Kidney (tissue), 13 donors: ENCODE measurements at regions not wholly inside any gene's neighbourhood (a gene's known extent, or its start where the extent isn't known, plus 50 kb on each side); places are given as distances from the start of the nearest gene placed in this dataset.

Source experiments
- DNase-seq, 5 donors: peaks; one replicate each; pipeline ENCODE4 v3.0.0-alpha.2; 2013 to 2020
- FAIRE-seq: peaks from 2 replicates; lab custom pipeline; 2012; peaks lifted over from hg19 to GRCh38; lab: Jason Lieb, UNC
- H3K27ac ChIP-seq, 2 donors: one replicate each; pipeline ENCODE4 v1.7.0; 2013; ENCODE audit warnings: low read depth in 2 of 2, low read length in 2 of 2, inconsistent platforms in 1 of 2
- H3K27me3 ChIP-seq: one replicate; pipeline ENCODE4 v1.7.1; 2013; ENCODE audit warnings: low read length, inconsistent platforms; ENCODE audit not compliant: control insufficient read depth, insufficient read depth
- H3K36me3 ChIP-seq, 3 donors: one replicate each; pipeline versions ENCODE4 v1.7.0 to v1.7.1; 2013; ENCODE audit warnings: low read length in 3 of 3, control low read depth in 1 of 3, inconsistent platforms in 1 of 3; ENCODE audit not compliant: insufficient read depth in 3 of 3, control insufficient read depth in 2 of 3
- H3K4me1 ChIP-seq, 3 donors: one replicate each; pipeline versions ENCODE4 v1.7.0 to v1.7.1; 2013; ENCODE audit warnings: low read length in 3 of 3, inconsistent platforms in 1 of 3, low read depth in 1 of 3; ENCODE audit not compliant: control insufficient read depth in 2 of 3, insufficient read depth in 2 of 3
- H3K4me3 ChIP-seq, 3 donors: one replicate each; pipeline versions ENCODE4 v1.7.0 to v1.8.1; 2013; ENCODE audit warnings: low read length in 3 of 3, control low read depth in 1 of 3, inconsistent platforms in 1 of 3
- H3K9ac ChIP-seq, 3 donors: one replicate each; pipeline versions ENCODE4 v1.7.0 to v1.7.1; 2013; ENCODE audit warnings: low read length in 3 of 3, control low read depth in 1 of 3, inconsistent platforms in 1 of 3
- H3K9me3 ChIP-seq, 3 donors: one replicate each; pipeline versions ENCODE4 v1.7.0 to v1.7.1; 2013; ENCODE audit warnings: low read length in 3 of 3, control low read depth in 1 of 3, inconsistent platforms in 1 of 3; ENCODE audit not compliant: control insufficient read depth in 2 of 3, insufficient read depth in 1 of 3
- CTCF ChIP-seq: IDR thresholded peaks from 3 replicates; pipeline ENCODE4 v1.5.1; 2012; ENCODE audit warnings: mild to moderate bottlenecking, moderate library complexity, borderline replicate concordance; ENCODE audit not compliant: insufficient read depth; ENCODE audit errors: extremely low read depth
- intact Hi-C: fragments of 100-400 bp; cut with DNase I; formaldehyde crosslinking; loops from one replicate; pipeline ENCODE4 v1.11.1; 2022
- donor health status: control.
- donor health status: control.
- donor health status: control.
- donor health status: control.
- donor health status: control.
- donor health status: DM: yes; HTN: yes; CAD: no.
- donor health status: Normal renal cell carcinoma (clear cell type).

GRCh38 chr2:19643117-19643518 is 258.7 kb downstream of the TTC32 start:
- H3K9me3 ChIP-seq, result no peaks in the 10 kb centered on the region
- intact Hi-C loops, result no loop called here
- H3K36me3 ChIP-seq, result no peaks in the 10 kb centered on the region
- H3K4me3 ChIP-seq, result no peak overlapping the region
- H3K27me3 ChIP-seq, result no peaks in the 10 kb centered on the region
- H3K9ac ChIP-seq, result no peak overlapping the region
- no peaks in the 10 kb centered on the region for H3K4me1 ChIP-seq
- DNase-seq (peak in 1 of 5 donors; percentile 19), FAIRE-seq (no peak)
- no peak for TF ChIP-seq CTCF
- no peak overlapping the region for H3K27ac ChIP-seq

- H3K36me3 ChIP-seq, result no peaks in the 10 kb centered on the region
- no peaks in the 10 kb centered on the region for H3K9me3 ChIP-seq
- no peak for FAIRE-seq
- no peaks in the 10 kb centered on the region for H3K27me3 ChIP-seq
- DNase-seq, result no peak
- no peak overlapping the region for H3K9ac ChIP-seq
- no peaks in the 10 kb centered on the region for H3K4me1 ChIP-seq
- no peak for TF ChIP-seq CTCF
- no peak overlapping the region for H3K4me3 ChIP-seq
- no peak overlapping the region for H3K27ac ChIP-seq
- intact Hi-C loops, result no loop called here
Measured at GRCh38 chr2:19642501-19642900, 259.3 kb downstream of the TTC32 start.

GRCh38 chr2:19635951-19636510 is 265.8 kb downstream of the TTC32 start:
- no peak for FAIRE-seq
- DNase-seq, result no peak
- Histone ChIP-seq H3K9ac (no peak overlapping the region), H3K4me3 (no peak overlapping the region), H3K36me3 (no peaks in the 10 kb centered on the region), H3K4me1 (no peaks in the 10 kb centered on the region), H3K9me3 (no peaks in the 10 kb centered on the region), H3K27me3 (no peaks in the 10 kb centered on the region), H3K27ac (no peak overlapping the region)
- intact Hi-C loops, result no loop called here
- no peak for TF ChIP-seq CTCF
